LHCN-M2 (cell line): ENCODE measurements at regions not wholly inside any gene's neighbourhood (a gene's known extent, or its start where the extent isn't known, plus 50 kb on each side); places are given as distances from the start of the nearest gene placed in this dataset.
"Not testable (repeated sequence)": the region's sequence is repeated elsewhere in the genome, so short reads cannot be mapped to it uniquely, and the experiment has no call there.

ENCODE experiments used
- DNase-seq: peaks from one replicate; pipeline ENCODE4 v3.0.0-alpha.2; 2012; ENCODE audit warnings: low read depth

DNA sequence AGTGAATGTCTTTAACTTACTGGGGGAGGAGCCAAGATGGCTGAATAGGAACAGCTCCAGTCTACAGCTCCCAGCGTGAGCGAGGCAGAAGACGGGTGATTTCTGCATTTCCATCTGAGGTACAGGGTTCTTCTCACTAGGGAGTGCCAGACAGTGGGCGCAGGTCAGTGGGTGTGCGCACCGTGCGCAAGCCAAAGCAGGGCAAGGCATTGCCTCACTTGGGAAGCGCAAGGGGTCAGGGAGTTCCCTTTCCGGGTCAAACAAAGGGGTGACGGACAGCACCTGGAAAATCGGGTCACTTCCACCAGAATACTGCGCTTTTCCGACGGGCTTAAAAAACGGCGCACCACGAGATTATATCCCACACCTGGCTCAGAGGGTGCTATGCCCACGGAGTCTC is 187.3 kb downstream of the CHIC2 start:
- DNase-seq, result not testable (repeated sequence)

DNA sequence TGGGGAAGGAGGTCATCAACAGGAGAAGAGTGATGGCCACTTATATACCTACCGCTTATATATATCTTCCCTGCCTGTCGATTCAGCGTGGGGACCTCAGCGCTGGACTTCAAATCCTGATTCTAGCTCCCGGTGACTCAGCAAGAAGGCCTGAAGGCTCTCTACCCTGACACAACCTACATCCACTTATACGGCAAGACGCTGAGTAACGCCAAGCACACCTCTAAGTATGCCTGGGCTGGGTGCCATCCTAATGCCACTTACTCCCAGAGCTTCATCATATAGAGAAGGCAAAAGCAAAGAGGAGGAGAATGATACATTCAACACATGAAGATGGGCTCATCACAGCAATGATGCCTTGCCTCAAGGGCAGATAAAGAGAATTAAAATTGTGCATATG is 198.3 kb downstream of the CHIC2 start:
- no peak for DNase-seq

DNA sequence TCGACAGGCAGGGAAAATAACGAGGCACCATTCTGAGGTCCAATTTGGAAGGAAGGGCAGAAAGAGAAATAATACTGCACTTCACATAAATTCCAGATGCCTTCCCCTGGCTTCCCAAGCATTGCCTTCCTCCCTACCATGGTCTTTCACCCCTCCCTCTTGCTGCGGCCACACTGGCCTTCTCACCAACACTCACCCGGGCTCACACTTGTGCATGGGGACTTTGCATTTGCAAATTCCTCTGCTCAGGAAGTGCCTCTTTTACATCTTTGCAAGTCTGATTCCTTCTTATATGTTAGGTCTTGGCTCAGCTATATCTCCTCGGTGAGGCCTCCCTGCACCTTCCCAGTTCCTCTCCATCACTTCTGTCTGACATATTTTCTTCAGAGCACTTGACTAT is 199.4 kb downstream of the CHIC2 start:
- DNase-seq, result no peak

DNA sequence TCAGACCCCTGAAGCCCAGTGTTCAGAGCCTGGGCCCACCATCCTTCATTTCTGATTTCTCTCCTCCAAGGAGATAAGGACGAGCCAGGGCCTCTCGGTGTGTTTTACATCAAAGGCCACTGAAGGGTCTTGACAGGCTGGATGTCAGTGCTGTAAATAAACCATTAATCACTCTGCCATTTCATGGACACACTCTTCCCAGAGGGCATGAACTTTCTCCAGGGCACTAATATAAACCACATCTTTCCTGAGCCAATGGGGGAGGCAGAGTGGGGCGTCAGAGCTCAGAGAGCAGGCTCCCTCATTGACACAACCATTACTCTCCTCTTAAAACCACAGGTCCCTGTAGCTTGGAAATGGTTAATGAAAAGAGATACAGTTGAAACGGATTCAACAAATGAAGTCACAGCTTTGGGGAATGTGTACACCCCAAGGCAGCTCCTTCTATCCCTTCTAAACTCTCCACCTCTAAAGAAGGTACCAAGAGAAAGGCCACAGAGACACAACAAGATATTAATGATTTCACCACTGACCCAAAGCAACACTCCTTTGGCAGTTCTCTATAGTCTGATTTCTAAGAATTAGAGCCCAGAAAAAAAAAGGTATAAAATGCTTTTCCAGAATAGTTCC is 200.6 kb downstream of the CHIC2 start:
- no peak for DNase-seq

DNA sequence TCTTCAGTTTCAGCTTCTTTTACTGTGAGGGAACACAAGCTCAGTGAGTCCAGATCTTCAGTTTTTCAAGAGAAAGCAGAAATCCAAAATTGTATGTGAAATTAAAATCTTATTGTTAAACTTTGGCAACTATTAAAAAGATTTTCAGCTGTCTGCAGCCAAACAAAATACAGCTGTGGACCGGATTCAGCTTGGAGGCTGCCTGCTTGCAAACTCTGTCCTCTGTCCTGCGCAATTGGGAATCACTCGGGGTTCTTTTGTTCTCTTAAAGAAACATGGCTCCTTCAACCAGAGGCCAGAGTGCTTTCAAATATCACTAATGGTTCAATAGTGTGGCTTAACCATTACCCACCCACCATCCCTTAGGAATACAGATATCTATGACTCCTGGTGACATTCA is 201.2 kb downstream of the CHIC2 start:
- DNase-seq, result no peak

DNA sequence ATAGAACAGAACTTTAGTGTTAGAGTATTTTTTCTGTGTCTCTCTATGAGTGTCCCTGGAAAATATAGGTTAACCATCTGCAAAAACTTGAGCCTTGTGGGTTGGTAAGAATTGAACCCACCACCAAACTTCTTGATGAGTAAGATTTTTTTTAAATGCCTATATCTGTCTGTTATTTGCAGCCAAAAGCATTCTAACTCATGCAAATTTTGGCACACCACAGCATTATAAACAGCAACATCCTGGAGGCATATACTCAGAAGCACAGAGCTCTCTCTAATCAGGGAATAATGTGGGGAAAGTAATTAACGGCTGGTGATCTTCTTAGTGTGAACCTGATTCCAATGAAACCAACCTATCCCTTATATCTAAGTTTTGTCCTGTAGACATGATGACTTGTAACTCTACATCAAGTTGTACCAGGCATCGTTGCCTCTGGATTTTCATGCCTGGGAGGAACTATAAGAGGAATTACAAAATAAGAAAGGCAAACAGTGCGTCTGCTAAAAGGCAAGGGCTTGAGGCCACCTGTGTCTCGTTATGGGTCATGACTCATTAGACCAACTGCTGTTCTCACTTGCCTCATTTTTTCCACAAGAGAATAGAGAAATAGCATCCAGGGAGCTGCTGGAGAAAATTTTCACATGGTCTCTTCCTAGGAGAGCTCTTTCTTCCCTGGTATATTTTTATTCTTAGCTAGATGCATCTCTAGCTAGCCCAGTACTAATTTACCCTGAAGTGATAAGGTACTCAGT is 202.4 kb downstream of the CHIC2 start:
- DNase-seq, result peak; percentile 90

DNA sequence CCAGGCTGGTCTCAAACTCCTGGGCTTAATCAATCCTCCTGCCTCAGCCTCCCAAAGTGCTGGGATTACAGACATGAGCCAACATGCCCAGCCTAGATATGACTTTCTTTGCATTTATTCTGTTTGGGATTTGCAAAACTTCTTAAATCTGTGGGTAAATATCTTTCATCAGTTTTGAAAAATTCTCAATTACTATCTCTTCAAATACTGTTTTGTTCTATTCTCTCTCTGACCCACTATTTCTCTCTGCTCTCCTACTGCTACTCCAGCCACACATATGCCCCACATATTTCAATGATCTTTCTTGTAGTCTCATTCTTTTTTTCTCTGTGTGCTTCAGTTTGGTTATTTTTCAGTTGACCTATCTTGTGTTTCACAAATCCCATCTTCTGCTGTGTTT is 205.1 kb downstream of the CHIC2 start:
- DNase-seq, result no peak

DNA sequence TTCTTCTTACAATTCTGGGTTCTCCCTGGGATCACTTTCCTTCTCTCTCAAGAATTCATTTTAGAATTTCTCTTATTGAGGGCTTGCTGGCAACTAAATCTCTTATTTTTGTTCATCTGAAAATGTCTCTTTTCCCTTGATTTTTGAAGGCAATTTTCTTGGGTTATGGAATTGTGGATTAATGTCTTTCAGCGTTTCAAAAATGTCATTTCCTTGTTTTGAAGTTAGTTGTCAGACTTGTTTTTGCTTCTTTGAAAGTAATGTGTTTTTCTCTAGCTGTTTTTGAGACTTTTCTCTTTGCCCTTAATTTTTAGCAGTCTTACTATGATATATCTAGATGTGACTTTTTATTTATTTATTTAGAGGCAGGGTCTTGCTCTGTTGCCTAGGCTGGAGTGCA is 205.7 kb downstream of the CHIC2 start:
- DNase-seq, result no peak

DNA sequence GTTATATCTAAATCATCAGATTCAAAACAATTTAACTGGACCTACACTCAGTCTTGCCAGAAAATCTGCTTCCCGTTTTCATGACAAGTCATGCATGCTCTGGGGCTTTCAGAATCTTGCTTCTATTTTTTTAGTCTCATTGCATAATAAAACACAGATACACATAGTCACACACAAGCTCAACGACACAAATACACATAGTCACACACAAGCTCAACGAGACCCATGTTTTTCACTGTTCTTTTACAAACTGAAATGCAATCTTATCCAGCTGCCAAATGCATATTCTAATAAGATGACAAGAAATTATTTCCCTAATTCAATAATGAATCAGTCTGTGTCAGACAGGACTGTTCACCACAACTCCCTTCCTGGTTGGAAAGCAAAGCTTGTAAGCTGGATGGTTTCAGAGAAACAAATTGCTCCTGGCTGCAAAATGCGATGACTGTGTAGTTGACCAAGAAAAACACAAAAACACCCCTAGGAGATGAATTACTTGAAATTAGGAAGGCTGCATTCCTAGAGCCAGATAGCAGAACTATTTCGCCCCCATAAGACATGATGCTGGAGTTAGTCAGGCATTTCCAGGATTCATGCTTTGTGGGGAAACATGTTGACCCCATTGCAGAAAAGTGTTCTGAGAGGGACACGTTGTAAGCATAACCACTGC is 208.7 kb downstream of the CHIC2 start:
- peak; percentile 51 for DNase-seq

DNA sequence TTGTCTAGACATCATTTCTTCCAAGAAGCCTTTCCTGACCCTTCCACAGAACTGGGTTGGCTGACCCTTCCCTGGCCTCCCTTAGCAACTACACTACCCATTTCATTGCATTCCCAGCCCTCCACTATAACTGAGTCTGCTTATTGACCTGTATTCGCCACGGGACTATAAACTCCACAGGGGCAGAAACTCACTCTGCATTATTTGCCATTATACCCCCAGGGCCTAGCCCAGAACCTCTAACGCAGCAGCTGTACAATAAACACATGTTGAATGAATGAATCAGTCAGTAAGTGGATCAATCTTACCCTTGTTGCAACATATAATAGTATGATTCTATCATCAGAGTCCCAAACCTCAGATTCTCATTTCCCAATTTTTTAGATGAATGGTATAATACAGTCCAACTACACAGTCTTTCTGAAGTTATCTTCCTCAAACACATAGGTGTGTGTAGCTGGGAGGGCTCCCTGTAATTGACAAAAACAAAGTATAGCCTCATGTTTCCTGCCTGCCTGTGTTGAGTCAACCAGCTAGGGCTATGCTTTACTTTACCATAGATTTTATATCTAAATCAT is 209.3 kb downstream of the CHIC2 start:
- DNase-seq, result peak; percentile 18

DNA sequence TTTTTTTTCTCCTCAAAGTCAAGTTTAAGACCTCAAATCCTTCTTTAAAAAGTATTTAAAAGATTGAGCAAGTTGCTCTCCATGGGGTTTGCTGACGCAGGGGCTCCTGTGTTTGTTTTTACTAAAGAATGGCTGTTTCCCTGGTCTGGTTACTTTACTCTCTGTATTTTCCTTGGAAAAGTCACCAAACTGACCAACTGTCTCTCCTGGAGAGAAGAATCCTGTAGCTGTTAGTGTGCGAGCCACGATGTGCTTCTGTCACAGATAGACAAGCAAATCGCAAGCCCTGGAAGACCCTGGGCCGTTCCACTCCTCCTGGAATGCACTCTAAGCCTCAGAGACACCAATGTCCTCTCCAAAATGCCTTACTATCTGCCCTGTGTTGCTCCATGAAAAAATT is 212.1 kb downstream of the CHIC2 start:
- DNase-seq, result no peak

DNA sequence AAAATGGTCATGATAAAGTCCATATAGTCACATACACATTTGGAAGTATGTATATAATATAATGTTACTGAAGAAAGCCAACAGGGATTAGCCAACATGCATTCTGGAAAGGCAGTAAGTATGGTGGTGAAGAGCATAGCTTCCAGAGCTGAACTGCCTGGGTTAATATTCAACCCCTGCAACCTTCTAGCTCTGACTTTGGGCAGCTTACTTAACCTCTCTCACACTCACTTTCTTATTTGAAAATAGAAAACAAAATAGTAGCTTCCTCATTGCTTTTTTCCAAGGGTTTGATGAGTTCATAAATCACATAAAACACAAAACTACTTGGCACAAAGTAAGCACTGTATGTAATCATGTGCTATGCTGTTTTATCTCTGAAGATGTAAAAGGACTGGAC is 216.4 kb downstream of the CHIC2 start:
- no peak for DNase-seq

DNA sequence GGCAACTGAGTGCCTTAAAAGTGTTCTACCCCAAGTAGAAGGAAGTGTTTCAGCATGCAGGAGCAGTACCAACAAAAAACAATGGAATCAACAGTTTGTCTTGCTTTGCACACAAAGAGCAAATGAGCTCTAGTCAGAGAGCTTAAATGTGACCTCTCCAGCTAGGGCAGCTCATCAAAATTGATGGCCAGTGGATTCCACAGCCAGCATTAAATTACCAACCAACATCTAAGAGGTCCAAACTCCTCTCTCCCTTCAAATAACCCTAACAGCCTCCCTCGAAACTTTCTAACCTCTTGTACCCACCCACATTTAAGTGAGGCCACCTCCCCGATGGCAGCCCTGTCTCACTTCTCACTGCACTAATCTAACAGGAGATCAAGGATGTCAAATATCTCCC is 219.9 kb downstream of the CHIC2 start:
- no peak for DNase-seq

DNA sequence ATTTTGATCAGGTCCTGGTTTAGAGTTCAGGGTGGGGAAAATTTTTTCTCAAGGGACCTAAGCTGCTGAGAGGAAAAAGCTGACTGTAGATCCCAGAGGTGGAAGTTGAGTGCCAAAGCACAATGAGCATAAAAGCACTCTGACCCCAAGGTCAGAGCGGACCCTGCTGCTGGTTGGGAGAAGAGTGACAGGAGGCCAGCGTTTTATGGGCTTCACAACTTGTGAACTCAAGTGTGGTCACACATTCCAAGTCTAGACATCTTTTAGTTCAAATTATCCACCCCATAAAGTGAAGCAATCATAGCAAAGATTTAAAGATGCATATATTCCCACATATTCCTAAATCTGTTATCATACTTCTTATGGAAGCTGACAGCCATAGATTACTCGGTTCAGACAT is 220.3 kb downstream of the CHIC2 start:
- DNase-seq, result no peak

DNA sequence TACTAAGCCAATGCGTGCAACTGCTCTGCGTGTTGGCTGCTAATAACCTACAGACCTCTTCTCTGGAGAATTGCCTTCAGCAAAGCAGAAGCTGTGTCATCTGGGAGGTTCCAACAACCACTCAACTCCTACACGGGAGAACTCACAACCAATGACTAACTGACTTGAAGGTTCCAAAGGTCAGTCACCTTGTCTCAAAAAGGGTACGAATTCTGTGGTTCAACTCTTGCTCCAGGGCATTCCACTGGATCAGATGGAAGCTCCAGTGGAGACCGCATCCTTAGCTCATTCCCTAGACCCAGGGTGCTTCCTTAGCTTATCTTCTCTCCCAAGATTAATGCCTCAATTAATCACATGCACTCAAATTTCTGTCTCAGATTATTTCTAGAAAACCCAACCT is 222.7 kb downstream of the CHIC2 start:
- DNase-seq, result no peak

DNA sequence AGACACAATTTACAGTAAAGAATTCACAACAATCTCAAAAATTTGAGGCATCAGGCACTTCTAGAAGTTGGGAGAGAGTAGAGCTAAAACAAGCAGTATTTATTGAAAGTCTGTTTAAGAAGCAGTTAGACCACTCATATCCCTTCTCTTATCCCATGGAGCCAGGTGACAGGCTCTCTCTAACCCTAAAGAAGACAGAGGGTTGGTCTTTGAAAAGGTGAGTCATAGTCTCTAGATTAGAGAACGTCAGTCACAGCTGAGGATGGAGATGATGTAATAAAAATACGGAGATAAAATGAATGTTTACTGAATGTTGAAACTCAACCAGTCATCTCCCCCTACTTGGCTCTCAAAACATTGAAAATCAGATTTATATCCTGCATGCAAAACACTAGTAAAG is 223.8 kb downstream of the CHIC2 start:
- peak; percentile 50 for DNase-seq

DNA sequence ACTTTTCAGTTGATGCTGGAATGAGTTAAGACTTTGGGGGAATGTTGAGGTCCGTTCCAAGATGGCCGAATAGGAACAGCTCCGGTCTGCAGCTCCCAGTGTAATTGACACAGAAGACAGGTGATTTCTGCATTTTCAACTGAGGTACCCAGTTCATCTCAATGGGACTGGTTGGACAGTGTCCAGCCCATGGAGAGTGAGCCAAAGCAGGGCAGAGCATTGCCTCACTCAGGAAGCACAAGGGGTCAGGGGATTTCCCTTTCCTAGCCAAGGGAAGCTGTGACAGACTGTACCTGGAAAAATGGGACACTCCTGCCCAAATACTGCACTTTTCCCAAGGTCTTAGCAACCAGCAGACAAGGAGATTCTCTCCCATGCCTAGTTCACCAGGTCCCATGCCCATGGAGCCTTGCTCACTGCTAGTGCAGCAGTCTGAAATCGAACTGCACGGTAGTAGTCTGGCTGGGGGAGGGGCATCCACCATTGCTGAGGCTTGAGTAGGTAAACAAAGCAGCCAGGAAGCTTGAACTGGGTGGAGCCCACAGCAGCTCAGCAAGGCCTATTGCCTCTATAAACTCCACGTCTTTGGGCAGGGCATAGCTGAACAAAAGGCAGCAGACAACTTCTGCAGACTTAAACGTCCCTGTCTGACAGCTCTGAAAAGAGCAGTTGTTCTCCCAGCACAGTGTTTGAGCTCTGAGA is 231.0 kb downstream of the CHIC2 start:
- not testable (repeated sequence) for DNase-seq

DNA sequence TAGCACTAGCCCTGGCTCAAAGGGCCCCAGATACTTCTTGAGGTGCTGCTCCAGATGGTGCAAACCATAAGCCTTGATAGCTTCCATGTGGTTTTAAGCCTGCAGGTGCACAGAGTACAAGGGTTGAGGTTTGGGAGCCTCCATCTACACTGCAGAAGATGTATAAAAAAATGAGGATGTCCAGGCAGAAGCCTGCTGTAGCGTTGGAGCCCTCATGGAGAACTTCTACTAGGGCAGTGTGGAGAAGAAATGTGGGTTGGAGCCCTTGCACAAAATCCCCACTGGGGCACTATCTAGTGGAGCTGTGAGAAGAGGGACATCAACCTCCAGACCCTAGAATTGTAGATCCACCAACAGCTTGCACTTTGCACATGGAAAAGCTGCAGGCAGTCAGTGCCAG is 231.9 kb downstream of the CHIC2 start:
- no peak for DNase-seq

DNA sequence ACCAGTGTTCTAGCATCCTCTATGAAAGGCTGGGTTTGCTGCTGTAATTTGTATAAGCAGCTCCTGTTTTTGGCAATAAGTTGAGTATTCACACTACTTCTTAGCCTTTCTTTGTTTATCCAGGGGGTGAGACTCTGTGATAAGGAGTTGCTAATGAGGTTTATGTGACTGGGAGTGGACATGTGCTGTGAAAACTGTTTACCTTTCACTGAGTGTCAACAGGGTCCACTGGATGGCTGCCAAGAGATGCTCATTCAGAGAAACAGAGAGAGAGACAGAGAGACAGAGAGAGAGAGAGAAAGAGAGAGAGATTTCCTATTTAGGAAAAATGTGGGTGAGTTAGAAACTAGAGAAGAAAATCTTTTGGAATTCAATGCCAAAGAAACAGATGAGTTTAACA is 233.9 kb downstream of the CHIC2 start:
- no peak for DNase-seq

DNA sequence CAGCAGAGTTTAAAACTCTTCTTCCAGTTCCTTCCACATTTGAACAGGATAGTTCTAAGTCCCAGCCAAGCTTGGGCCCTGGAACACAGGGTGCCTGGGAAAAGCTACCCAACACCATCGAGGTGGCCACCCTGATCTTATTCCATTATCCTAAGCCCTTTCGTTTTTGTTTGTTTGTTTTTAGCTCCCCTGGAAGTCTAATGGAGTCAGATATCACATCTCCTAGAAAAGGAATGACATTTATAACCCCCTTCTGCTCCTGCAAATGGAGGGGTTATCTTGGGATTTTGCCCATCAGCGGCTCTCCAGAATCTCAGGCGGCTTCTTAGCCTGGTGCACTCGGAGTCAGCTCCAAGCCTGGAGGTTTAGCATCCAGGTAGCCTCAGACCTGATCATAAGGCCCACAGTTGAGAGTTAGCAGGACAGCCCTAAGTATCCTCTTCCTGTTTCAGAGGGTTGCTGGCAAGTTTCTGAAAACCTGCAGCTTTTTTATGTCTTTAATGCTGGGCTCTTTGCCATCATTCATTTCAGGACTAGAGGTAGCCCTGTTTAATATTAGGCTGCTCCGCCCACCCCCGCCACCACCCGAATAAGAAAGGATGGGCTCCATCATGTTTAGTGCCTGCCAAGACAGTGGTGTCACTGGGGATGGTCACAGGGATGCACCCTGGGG is 230.0 kb upstream of the LNX1 start:
- DNase-seq, result no peak

DNA sequence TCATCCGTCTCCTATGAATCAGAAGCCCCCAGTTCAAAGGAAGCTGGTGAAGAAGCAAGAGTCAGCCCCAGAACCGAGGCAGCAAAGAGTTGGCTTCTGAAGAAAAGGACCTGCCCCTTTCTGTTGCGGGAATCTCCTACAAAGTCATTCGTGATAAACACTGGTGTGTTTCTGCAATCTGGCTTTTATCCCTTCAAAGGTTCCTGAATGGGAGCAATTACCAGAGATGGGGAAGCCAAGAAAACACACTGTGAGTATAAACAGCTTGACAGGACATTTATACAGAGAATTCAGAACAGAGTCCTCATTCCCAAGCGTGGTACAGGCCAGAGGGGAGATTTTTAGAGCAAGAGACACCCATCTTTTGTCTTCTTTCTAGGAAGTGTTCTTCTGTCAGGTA is 226.8 kb upstream of the LNX1 start:
- DNase-seq, result no peak

DNA sequence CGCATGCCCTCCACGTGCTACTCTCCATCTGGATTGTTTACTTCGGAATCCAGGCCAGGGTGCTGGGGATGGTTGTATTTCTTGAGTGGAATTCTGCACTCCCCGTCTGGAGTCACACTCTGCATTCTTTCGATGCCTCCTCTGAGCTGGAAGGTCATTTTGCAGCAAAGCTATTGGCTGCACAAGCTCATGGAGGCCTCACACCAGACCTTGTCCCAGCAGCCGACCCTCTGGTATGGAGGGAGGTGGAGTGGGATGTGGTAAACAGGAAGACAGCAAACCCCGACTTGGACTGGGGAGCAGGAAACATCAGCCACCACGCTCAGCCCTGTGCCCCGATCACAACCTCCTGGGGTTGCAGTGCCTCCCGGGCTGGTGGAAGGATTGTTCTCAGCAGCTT is 225.3 kb upstream of the LNX1 start:
- DNase-seq, result no peak
